AG04449 (cell line): ENCODE measurements at regions not wholly inside any gene's neighbourhood (a gene's known extent, or its start where the extent isn't known, plus 50 kb on each side); places are given as distances from the start of the nearest gene placed in this dataset.

Experiments used
- CTCF ChIA-PET: fragments of 350-600 bp; formaldehyde crosslinking; extraction: SDS; loops from one replicate; lab custom pipeline; 2021; ENCODE audit warnings: antibody characterized with exemption; lab: Yijun Ruan, JAX
- POLR2A ChIA-PET: fragments of 400-600, 350-600 bp; formaldehyde crosslinking; extraction: SDS; loops from one replicate; lab custom pipeline; 2020; ENCODE audit warnings: antibody characterized with exemption, inconsistent platforms; lab: Yijun Ruan, JAX
- DNase-seq: peaks from one replicate; pipeline ENCODE4 v3.0.0-alpha.2; 2010; ENCODE audit warnings: low read depth, low spot score
- H3K4me3 ChIP-seq: 2 replicates; pipeline ENCODE4 v1.5.1; 2011; ENCODE audit warnings: low read depth, mild to moderate bottlenecking, control low read depth, low read length
- TF ChIP-seq, protein P1 (sequence below): IDR thresholded peaks from one replicate; pipeline ENCODE4 v1.5.1; 2011; ENCODE audit warnings: mild to moderate bottlenecking, moderate library complexity, low read length, control low read depth, inconsistent platforms; ENCODE audit not compliant: insufficient read depth; ENCODE audit errors: missing control alignments

GRCh38 chr1:83734420-83734819, 264.5 kb downstream of the TTLL7 start:
- POLR2A ChIA-PET = no interaction called here
- TF ChIP-seq, protein P1, sequence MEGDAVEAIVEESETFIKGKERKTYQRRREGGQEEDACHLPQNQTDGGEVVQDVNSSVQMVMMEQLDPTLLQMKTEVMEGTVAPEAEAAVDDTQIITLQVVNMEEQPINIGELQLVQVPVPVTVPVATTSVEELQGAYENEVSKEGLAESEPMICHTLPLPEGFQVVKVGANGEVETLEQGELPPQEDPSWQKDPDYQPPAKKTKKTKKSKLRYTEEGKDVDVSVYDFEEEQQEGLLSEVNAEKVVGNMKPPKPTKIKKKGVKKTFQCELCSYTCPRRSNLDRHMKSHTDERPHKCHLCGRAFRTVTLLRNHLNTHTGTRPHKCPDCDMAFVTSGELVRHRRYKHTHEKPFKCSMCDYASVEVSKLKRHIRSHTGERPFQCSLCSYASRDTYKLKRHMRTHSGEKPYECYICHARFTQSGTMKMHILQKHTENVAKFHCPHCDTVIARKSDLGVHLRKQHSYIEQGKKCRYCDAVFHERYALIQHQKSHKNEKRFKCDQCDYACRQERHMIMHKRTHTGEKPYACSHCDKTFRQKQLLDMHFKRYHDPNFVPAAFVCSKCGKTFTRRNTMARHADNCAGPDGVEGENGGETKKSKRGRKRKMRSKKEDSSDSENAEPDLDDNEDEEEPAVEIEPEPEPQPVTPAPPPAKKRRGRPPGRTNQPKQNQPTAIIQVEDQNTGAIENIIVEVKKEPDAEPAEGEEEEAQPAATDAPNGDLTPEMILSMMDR = no peak
- CTCF ChIA-PET = no interaction called here
- H3K4me3 ChIP-seq = no peak overlapping the region
- DNase-seq = no peak

DNA sequence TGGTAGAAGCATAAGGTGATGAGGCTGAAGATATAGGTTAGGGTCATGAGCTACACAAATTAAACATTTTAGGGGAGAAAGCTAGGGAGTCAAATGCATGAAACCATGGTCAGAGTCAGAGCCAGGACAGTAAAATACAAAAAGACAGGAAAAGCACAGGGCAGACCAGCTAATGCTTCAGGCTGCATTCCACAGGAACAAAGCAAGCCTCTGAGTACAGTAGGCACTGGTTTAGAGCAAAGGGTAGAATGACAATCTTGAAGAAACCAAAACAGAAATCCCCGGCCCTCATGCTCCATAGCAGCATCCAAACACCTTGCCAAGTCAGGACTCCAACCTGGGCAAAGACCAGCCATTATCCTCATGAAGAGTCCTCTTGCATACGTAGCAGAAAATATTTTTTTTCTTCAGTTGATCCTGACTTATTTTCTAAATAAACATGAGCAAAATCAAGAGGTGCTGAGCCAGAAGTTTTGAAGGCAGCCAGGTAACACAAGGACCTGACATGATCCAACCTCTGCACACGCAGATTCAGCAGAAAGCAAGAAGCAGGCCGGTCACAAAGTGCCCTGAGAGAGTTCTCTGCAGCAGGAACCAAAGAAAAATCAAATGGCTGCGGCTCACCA, 273.1 kb downstream of the TTLL7 start:
- ChIA-PET POLR2A (no interaction called here), CTCF (no interaction called here)
- no peak overlapping the region for H3K4me3 ChIP-seq
- TF ChIP-seq, protein P1 = no peak
- DNase-seq = no peak

- ChIA-PET POLR2A (no interaction called here), CTCF (no interaction called here)
- TF ChIP-seq, protein P1 = no peak
- H3K4me3 ChIP-seq = no peak overlapping the region
- DNase-seq = no peak
Measured at GRCh38 chr1:83718338-83718737, 280.6 kb downstream of the TTLL7 start.

DNA sequence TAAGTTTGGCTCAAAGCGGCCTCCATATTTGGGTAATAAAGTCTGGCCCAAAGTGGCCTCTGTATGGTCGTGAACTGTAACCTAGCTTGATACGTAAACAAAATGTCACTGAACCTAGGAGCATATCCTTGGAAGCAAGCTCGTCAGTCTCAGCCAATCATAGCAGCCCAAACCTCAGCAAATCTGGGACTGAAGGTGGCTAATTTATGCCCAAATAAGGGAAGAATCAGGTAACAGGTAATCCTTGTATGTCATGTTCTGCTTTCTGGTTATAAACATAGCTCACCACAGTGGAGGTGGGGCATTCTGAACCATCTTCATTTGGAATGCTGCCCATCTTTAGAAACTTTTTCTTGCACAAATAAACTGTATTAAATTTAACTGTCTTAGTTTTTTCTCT, 281.1 kb downstream of the TTLL7 start:
- ChIA-PET POLR2A (no interaction called here), CTCF (no interaction called here)
- TF ChIP-seq, protein P1 = no peak
- H3K4me3 ChIP-seq = no peak overlapping the region
- DNase-seq = no peak

DNA sequence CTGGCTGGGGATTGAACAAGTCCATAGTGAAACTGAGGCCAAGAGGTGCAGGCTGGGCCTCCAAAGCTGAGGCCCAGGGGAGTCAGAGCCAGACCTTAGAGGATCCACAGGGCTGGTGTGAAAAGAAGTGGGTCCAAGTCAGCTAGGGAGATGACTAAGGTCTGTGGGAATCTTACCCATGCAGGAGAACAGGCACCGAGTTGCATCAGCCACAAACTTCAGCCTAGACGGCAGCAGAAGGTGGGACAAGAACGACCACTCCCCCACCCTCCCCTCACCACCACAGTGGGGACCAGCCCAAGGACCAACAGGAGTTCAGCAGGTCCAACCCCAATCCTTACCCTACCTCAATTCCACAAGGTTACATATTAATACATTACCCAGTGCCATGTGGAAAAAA, 282.3 kb downstream of the TTLL7 start:
- POLR2A ChIA-PET = no interaction called here
- no peak overlapping the region for H3K4me3 ChIP-seq
- no peak for DNase-seq
- CTCF ChIA-PET = no interaction called here
- TF ChIP-seq, protein P1 = no peak

GRCh38 chr1:83715550-83715949, 283.4 kb downstream of the TTLL7 start:
- ChIA-PET CTCF (no interaction called here), POLR2A (no interaction called here)
- TF ChIP-seq, protein P1 = no peak
- DNase-seq = no peak
- H3K4me3 ChIP-seq = no peak overlapping the region
